ENCODE measurements at regions not wholly inside any gene's neighbourhood (a gene's known extent, or its start where the extent isn't known, plus 50 kb on each side); places are given as distances from the start of the nearest gene placed in this dataset.

- Histone ChIP-seq H2AFZ (ENCODE audit: control insufficient read depth, low read depth, low read length) (no peak overlapping the region), H3K27me3 (replicated peaks in 1 of 2; ENCODE audit: control insufficient read depth in 2 of 2, insufficient read depth in 2 of 2, low read length in 1 of 2) (no peaks in the 10 kb centered on the region), H3K4me2 (ENCODE audit: control insufficient read depth, insufficient read depth) (no peak overlapping the region), H3K36me3 (ENCODE audit: control insufficient read depth in 2 of 2, insufficient read depth in 2 of 2, low read length in 1 of 2) (no peaks in the 10 kb centered on the region), H4K20me1 (ENCODE audit: control insufficient read depth, insufficient read depth) (no peaks in the 10 kb centered on the region), H3K4me3 (no peak overlapping the region), H3K27ac (ENCODE audit: control insufficient read depth, insufficient read depth) (no peak overlapping the region), H3K9me3 (replicated peaks; ENCODE audit: control insufficient read depth, insufficient read depth, low read length) (no peaks in the 10 kb centered on the region), H3K4me1 (ENCODE audit: control insufficient read depth, insufficient read depth, low read length) (no peaks in the 10 kb centered on the region), H3K9ac (ENCODE audit: control insufficient read depth, insufficient read depth, low read length) (no peak overlapping the region), H3K79me2 (ENCODE audit: control insufficient read depth, insufficient read depth, low read length) (no peaks in the 10 kb centered on the region)
- intact Hi-C loops (cut with micrococcal nuclease; ENCODE audit: unreplicated experiment), result no loop called here
- TF ChIP-seq YBX1 (IDR thresholded peaks at IDR 0.05), result no peak
- TF ChIP-seq CHD2 (IDR thresholded peaks at IDR 0.05; ENCODE audit: borderline replicate concordance, low read depth, low read length), result no peak
- FAIRE-seq, result no peak
- no peak for ATAC-seq
- ChIA-PET POLR2A (no interaction called here), SMC1A (ENCODE audit: uncharacterized antibody, unreplicated experiment) (no interaction called here), RAD21 (ENCODE audit: unreplicated experiment) (no interaction called here), CTCF (no interaction called here)
- BruUV-seq (replicated peaks), result no TSS peak
- in situ Hi-C loops (cut with MboI), result no loop called here
- DNase-seq (ENCODE audit: low read depth, low spot score), result no peak
Measured at GRCh38 chr2:133653056-133653455, 84.8 kb upstream of the NCKAP5 start.

- TF ChIP-seq RCOR1 (conservative IDR thresholded peaks at IDR 0.05; ENCODE audit: low read depth, low read length), result no peak
- no peak for TF ChIP-seq MYC (IDR thresholded peaks at IDR 0.05; ENCODE audit: insufficient read depth, insufficient read length, insufficient replicate concordance, low read length, severe bottlenecking)
- no peak for TF ChIP-seq TCF3 (IDR thresholded peaks at IDR 0.05; ENCODE audit: borderline replicate concordance, insufficient read depth, low read depth, low read length)
- Histone ChIP-seq H3K9me3 (replicated peaks; ENCODE audit: control insufficient read depth, insufficient read depth, low read length) (no peaks in the 10 kb centered on the region), H3K27me3 (replicated peaks in 1 of 2; ENCODE audit: control insufficient read depth in 2 of 2, insufficient read depth in 2 of 2, low read length in 1 of 2) (no peaks in the 10 kb centered on the region; a peak in 1 of 4 replicates), H2AFZ (ENCODE audit: control insufficient read depth, low read depth, low read length) (no peak overlapping the region), H3K9ac (ENCODE audit: control insufficient read depth, insufficient read depth, low read length) (no peak overlapping the region), H3K79me2 (ENCODE audit: control insufficient read depth, insufficient read depth, low read length) (no peaks in the 10 kb centered on the region), H3K4me1 (ENCODE audit: control insufficient read depth, insufficient read depth, low read length) (no peaks in the 10 kb centered on the region), H3K4me2 (ENCODE audit: control insufficient read depth, insufficient read depth) (no peak overlapping the region), H3K27ac (ENCODE audit: control insufficient read depth, insufficient read depth) (no peak overlapping the region), H3K36me3 (ENCODE audit: control insufficient read depth in 2 of 2, insufficient read depth in 2 of 2, low read length in 1 of 2) (no peaks in the 10 kb centered on the region), H3K4me3 (no peak overlapping the region), H4K20me1 (ENCODE audit: control insufficient read depth, insufficient read depth) (no peaks in the 10 kb centered on the region)
- POLR2A ChIA-PET, result no interaction called here
- no TSS peak for BruUV-seq (replicated peaks)
- CTCF ChIA-PET, result no interaction called here
- no peak for DNase-seq (ENCODE audit: low read depth, low spot score)
- in situ Hi-C loops (cut with MboI) (no loop called here), intact Hi-C loops (cut with micrococcal nuclease; ENCODE audit: unreplicated experiment) (no loop called here)
- no peak for ATAC-seq
- RAD21 ChIA-PET (ENCODE audit: unreplicated experiment), result no interaction called here
- FAIRE-seq, result no peak
- SMC1A ChIA-PET (ENCODE audit: uncharacterized antibody, unreplicated experiment), result no interaction called here
Measured at GRCh38 chr2:133654949-133655348, 86.7 kb upstream of the NCKAP5 start.

All from GM12878 (cell line).